Activated naive CD4-positive, alpha-beta T cell (primary cell): ENCODE measurements at regions not wholly inside any gene's neighbourhood (a gene's known extent, or its start where the extent isn't known, plus 50 kb on each side); places are given as distances from the start of the nearest gene placed in this dataset.
"Not testable (repeated sequence)": the region's sequence is repeated elsewhere in the genome, so short reads cannot be mapped to it uniquely, and the experiment has no call there.

Source experiments
- DNase-seq, 4 experiments: peaks; one replicate each; lab custom pipeline; 2025; lab: John Stamatoyannopoulos, UW

DNA sequence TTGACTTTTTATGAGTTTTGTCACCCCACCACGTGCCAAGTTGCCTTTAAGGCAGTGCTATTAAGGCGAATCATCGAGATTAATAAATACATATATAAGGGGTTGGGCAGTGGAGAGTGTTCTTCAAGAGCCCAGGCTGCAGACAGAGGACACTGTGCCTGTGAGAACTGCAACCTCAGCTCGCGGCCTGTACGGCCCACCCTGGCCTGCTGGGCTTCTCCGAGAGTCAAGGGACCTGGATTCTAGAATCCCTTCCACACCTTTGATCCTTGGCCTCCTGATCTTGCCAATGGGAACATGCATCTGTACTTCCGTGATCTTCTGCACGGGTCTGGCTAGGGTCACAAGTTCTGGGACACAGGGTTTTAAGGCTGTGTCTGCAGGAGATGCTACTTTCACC lies 54.5 kb downstream of the IRX5 start:
- no peak for DNase-seq

- DNase-seq: no peak
Measured at GRCh38 chr16:54985668-54986067, 55.0 kb downstream of the IRX5 start.

- DNase-seq: no peak
Measured at GRCh38 chr16:54986409-54986808, 55.7 kb downstream of the IRX5 start.

DNA sequence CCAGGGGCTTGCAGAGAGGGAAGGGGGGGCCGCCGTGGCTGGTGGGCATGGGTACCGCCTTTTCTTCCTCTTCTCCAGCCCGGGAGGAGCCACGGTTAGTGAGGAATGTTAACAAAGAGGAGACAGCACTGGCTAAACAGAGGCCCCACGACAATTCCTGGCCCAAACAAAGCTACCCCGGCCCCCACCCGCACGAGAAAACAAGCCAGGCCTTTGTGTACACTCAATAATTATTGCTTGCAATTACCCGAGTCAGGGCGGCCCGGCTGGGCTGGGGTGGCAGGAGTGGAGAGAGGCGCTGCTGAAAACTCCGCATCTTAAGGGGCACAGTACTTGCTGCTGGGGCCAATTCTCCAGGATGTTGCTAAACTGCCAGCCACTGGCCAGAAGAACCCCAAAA lies 56.4 kb downstream of the IRX5 start:
- no peak for DNase-seq

DNA sequence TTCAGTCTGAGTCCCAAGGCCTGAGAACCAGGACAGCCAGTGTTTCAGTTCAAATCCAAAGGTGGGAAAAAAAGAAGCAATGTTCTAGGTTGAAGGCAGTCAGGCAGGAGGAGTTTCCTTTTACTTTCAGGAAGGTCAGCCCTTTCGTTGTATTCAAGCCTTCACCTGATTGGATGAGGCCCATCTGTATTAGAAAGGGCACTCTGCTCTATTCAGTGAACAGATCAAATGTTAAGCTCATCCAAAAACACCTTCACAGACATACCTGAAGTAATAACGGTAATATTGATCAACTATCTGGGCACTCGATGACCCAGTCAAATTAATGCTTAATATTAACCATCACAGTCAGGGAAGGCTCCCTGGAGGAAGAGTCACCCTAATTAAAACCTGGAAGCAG lies 60.9 kb downstream of the IRX5 start:
- no peak for DNase-seq

- not testable (repeated sequence) for DNase-seq
Measured at GRCh38 chr16:54991946-54992345, 61.3 kb downstream of the IRX5 start.

DNA sequence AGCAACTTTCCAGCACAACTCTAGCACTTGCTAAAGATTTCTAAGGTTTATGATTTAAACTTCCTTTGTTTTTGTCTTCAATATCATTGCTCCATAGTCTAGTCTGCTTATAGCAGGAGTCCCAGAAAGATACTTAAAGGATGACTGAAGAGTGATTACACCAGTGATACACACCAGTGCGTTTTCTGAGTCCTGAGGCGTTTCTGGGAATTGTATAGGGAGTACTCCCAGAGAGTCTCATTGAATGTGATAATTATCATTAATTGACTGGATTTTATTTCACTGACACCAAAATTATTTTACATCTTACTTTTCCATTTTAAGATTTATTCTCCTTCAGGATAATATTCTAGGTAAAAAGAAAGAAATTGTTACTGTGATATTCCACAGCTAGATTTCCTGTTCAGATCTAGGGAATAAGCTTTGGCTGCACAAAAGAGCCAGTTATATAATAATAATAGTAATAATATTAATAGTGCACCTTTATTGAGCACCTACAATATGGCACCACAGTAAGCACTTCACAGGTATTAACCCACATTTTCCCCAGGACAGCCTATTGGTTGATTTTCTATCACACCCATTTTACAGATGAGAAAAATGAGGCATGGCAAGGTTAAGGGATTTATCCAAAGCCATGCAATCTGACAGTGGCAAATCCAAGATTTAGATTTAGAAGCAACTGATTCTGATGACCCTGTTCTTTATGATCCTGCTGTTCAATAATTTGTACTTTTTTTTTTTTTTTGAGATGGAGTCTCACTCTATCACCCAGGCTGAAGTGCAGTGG lies 62.6 kb downstream of the IRX5 start:
- no peak for DNase-seq

- DNase-seq: no peak
Measured at GRCh38 chr16:54996186-54996585, 65.5 kb downstream of the IRX5 start.

DNA sequence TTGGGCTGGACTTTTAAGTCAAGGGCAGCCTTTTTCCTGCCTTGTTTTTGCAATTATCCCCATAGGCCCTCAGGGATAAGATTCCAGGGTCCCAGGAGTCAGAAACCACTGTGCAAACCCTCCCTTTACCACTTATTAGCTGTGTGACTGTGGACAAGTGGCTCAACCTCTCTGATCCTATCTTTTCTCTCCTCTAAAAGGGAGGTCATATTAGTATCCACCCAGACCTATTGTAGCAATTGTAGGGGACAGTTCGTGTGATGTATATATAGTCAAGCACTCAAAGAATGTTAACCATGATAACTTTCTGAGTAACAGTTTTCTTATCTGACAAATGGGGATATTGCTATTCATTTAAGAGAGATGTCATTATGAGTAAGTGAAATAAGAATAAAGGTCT lies 68.2 kb downstream of the IRX5 start:
- DNase-seq: no peak

- DNase-seq: no peak
Measured at GRCh38 chr16:54999481-54999880, 68.8 kb downstream of the IRX5 start.

GRCh38 chr16:55000595-55000994 lies 69.9 kb downstream of the IRX5 start:
- no peak for DNase-seq

GRCh38 chr16:55001931-55002330 lies 71.3 kb downstream of the IRX5 start:
- no peak for DNase-seq

DNA sequence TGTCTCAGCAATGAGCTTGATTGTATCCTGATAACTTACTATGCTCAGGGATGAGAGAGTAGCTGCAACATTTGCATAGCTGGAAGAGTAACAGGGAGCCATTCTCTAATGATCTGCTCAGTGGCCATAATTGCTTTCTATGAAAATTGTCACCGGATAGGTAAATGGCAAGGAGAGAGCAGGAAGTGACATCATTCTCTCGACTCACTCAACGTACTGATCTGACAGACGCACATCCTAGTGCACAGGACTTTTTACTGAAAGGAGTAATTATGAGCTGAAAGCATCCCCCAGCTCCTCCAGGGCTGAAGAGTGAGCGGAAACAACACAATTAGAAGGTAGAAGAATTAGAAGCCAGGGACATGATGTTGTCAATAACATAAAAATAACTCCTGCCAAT lies 71.8 kb downstream of the IRX5 start:
- DNase-seq: no peak

DNA sequence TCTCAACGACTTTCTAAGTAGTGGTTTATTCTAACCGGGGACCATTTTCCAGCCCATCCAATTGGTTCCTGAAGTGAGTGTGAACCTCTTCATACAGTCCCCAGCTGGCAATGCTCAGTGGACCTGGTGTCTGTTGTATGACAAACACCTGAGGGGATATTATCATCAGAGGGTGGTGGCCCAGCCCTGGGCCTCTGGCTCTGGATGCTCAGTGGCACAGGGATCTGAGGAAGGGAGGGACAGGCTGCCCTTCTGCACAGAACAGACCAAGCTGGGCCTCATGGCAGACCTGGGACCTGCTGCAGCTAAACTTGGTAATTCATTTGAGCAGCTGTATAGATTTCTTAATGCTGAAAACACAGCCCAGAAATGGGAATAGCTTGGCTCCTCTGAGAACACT lies 72.6 kb downstream of the IRX5 start:
- no peak for DNase-seq

DNA sequence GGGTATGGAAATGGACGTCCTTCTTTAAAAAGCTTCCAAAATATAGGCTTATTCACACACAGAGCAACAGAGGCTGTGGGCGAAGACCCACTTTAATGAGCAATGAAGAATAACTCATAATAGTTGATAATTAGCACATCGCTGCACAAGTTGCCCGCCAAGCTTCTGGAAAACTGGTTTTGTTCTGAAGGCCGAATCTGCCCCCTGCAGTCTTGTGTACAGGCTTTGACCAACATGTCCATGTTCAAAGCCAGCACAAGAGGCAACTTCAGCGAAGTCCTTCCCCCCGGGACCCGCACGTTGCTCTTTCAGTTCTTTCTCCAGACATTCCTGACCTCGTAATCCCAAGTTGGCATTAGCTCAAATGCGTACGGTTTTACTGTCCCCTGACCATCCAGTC lies 73.3 kb downstream of the IRX5 start:
- no peak for DNase-seq

DNA sequence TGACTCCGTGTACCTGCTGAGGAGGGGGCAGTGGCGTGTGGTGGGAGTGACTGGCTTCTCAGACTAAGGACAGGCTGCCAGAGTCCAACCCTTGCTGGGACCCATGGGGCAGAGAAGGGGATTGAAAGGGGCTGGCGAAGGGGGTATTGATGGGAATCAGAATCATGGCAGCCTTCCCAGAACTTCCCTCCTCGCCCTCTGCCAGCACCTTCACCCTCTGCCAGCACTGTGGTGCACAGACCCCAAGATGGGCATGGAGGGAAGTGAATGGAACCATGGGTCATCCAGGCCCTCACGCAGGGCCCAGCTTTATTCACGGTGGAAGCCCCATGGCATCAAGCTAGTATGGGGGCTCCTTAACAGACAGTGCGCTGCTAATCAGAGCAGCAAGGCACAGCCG lies 76.8 kb downstream of the IRX5 start:
- no peak for DNase-seq

GRCh38 chr16:55008836-55009510 lies 78.3 kb downstream of the IRX5 start:
- DNase-seq: no peak

GRCh38 chr16:55009581-55009980 lies 78.9 kb downstream of the IRX5 start:
- no peak for DNase-seq

GRCh38 chr16:55010492-55011160 lies 80.0 kb downstream of the IRX5 start:
- DNase-seq: no peak

GRCh38 chr16:55012362-55012761 lies 81.7 kb downstream of the IRX5 start:
- DNase-seq: no peak

DNA sequence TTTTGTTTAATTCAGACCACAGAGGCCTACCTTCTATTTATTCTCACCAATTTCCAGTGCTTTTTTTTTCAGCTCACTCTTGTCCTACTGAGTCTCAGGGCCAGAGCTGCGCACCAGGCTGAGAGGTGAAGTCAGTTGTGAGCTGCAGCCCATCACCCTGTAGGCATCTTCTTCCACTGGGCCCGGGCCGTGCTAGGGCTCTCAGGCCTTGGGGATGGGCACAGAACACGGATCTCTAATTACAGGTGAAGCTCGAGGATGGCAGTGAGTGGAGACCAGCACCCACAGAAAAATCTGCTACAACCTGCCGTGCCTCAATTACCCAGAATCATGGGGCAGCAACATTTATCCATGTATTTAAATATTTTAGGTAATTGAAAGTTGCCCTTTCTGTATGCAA lies 82.1 kb downstream of the IRX5 start:
- DNase-seq: no peak

DNA sequence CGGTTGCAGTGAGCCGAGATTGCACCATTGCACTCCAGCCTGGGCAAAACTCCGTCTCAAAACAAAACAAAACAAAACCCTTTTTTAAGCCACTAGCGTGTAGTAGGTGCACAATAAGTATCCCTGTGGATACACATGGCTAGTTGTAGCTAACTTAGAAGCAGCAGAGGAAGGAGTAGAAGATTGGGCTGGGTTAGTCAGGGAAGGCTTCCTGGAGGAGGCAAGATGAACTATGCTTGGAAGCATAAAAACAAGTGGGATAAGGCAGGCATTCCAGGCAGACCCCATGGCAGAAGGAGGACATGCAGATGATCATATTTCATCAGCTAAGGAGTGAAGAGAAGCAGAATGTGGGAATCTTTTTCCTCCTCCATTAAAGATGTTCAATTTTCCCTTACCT lies 83.4 kb downstream of the IRX5 start:
- no peak for DNase-seq

DNA sequence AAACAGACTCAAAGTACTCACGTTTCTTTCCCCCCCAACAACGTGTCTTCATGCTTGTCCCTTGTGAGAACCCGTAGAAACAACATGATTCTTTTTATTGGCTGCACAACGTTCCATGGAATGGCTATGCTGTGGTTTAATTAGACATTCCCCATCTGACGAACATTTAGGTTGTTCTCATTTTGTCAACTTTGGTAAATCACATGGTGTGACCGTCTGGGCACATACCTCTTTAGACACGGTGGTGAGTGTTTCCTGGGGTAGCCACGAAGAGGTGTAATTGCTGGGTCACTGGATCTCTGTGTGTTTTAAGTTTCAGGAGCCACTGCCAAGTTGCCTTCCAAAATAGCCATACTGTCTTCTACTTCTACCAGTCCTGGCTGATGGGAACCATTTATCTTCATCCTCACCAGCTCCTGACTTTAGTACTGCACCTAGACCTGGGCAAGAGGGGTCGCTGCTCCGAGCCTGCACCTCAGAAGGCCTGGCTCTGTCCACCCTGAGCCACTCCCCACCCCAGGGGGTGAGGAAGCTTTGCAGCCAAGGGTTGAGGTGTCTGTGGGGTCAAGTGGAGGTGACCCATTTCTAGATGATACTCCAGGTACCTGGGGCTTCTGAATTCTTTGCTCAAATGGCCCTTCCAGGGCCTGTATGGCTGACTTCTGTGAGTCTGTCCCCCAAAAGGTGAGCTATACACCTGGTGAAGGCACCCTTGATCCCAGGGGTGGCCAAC lies 84.7 kb downstream of the IRX5 start:
- no peak for DNase-seq
